DMS79 treated with DMSO at 0.1 percent for 48 hours (cell line): ENCODE measurements at regions not wholly inside any gene's neighbourhood (a gene's known extent, or its start where the extent isn't known, plus 50 kb on each side); places are given as distances from the start of the nearest gene placed in this dataset.

Experiments used
- DNase-seq: peaks from one replicate; lab custom pipeline; 2025; lab: John Stamatoyannopoulos, UW

DNA sequence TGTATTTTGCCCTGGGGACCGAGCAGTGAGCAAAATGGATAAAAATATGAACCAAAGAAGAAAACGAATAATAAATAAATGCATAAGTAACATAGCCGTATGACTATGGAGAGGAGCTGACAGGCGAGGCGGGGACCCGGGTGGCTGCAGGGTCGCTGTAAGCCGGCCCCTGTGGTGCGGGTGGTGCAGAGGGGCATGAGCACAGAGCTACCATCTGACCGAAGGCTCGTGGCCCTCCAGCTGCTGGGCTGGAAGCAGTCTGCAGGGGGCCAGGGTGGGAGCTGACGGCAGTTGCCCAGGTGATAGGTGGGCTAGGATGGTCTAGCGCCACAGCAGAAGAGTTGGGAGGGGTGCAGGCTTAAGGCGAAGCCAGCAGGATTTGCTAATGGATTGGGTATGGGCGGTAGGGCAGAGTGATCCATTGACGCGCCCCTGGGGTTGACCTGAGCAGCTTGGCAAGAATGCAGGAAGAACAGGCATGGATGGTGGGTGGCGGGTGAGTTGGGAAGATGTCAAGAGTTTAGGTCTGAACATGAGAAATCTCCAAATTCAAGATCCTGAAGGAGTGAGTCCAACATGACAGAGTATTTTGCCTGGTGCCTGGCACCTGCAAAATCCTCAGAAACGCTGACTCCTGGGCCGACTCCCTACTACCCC lies 228.0 kb downstream of the FOXL1 start:
- DNase-seq, result no peak

DNA sequence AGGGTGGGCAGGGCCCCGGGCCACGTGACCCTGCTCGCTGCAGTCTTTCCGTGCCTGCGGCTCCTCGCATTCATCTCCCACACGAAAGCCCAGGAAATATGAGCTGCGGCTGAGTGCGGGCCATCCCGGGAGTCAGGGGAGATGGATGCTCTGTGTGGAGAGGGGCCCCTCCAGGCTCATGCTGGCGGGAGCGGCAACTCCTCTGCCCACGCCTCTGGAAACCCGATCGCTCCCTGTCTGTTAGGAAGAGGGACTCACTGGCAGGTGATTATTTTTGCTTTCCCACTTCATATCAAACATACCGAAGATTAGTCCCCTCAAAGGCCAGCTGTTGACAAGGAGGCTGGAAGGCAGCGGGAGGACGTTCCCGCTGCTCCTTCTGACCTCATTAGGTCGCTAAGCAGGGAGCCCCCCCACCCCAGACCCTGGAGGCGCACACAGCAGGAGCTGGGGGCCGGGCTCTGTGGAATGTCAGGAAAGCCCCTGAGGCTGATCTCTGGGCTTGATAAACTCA lies 228.5 kb downstream of the FOXL1 start:
- no peak for DNase-seq

DNA sequence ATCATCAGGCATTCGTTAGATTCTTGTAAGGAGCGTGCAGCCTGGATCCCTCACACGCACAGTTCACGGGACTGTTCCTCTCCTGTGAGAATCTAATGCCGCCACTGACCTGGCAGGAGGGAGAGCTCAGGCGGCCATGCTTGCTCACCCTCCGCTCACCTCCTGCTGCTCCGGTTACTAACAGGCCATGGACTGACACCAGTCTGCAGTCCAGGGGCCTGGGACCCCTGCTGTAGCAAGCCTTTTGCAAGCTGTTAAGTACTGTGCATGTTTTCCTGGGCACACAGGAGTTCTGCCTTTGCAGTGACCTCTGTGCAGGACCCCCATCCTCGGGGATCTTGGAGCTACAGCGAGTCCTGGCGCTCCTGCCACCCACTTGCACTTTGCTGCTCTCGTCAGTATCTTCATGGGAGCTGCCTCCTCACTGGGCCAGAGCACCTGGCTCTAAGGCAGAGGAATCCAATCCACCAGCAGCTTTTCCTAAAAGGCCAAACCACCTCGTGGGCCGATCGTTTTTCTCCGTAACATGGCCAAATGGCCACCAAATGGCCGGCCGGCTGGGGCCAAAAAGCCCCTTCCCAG lies 230.6 kb downstream of the FOXL1 start:
- DNase-seq, result no peak

DNA sequence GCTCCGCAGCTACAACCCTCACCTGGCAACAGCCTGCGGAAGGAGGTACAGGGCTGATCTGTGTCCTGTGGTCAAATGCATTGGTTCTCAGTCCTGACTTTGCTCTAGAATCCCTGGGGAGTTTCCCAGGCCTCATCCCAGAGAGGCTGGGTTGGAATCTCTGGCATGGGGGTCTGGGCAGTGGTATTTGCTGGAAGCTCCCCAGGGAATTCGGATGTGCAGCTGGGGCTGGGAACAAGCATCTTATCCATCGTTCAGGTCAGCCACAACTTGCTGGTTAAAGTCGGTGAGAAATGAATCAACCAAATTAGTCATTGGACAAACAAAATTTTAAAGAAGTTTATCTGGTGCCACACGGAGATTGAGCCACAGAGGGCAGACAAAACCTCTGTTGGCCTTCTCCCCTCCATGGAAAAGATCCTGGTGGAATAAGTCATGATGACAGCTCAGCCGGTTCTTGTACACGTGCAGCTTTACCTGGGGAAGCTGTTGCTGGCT lies 231.2 kb downstream of the FOXL1 start:
- DNase-seq, result no peak

DNA sequence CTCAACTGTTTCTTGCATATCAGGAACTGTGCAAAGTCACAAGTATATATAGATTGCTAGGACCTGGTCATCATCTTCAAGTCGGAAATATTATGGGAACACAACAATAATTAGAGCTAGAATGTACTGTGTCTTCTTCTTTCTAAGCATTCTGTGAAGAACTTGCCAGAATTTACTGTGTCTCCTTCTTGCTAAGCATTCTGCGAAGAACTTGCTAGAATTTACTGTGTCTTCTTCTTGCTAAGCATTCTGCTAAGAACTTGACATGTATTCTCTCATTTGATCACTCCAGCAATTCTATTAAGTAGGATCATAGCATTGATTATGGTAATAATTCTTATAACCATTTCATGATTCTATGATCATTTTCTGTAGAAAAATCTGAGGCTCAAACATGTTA lies 231.7 kb downstream of the FOXL1 start:
- DNase-seq, result no peak

DNA sequence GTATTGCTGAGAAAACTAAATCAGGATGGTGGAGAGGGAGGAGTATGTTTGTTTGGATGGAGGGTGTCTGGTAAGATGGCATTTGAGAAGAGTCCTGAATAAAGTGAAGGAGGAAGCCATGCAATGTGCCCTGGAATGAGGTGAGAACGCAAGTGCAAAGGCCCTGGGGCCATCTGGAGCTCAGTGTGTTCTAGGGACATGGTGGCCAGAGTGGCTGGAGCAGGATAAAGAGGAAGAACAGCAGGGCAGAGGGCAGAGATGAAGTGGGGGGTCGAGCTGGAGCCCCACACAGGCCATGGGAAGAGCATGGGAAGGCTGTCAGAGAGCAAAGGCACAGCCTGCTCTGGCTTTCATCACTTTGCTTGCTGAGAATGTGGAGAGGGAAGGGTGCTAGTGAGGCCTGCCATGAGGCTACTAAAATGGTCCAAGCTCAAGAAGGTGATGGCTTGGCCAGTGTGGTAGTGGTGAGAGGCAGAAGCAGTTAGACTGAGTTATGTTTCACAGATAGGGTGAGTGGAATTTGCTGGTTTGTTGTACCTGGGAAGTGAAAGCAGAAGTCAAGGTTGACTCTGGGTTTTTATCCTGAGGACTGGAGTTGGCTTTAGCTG lies 234.1 kb downstream of the FOXL1 start:
- no peak for DNase-seq

DNA sequence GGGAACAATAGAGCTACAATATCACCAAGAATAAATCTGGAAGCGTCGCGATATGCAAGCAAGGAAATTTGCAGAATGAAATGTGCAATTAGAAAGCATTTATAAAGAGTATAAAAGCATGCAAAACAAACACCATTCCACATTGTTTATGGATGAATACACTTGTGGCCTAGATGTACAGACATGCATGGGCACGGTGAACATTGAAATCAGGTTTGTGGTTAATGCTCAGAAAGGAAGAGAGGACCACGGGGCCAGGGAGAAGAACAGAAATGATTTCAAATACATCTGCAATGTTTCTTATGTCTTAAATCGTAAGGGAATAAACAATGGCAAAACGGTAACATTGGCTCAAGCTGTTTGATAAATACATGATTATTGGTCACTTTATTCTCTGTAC lies 235.9 kb downstream of the FOXL1 start:
- no peak for DNase-seq

DNA sequence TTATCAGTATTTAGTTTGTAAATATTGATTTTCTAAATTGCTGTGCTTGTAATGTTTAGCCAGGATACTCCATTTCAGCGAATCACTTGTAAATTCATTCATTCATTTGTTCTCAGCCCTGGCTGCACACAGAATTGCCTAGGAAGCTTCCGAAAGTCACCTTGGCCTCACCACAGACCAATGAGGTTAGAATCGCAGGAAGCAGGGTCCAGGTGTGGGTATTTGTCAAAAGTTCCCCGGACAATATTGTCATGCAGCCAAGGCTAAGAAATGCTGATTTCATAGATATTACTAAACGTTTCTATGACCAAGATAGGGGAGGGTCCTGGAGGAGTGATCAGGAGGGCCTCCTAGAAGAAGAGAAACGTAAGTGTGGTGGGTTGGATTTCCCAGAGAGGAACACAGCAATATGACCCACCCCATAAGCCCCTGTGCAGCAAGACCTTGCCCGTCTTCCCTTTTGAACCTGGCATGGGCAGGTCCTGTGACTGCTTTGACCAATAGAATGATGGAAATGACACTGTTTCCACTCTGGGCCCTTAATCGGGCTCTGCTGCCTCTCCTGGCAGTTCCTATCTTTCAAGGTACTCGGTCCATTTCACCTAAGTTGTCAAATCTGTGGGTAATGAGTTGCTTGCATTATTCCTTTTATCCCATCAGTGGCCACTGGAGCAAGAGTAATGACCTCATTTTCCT lies 238.7 kb downstream of the FOXL1 start:
- DNase-seq, result no peak

DNA sequence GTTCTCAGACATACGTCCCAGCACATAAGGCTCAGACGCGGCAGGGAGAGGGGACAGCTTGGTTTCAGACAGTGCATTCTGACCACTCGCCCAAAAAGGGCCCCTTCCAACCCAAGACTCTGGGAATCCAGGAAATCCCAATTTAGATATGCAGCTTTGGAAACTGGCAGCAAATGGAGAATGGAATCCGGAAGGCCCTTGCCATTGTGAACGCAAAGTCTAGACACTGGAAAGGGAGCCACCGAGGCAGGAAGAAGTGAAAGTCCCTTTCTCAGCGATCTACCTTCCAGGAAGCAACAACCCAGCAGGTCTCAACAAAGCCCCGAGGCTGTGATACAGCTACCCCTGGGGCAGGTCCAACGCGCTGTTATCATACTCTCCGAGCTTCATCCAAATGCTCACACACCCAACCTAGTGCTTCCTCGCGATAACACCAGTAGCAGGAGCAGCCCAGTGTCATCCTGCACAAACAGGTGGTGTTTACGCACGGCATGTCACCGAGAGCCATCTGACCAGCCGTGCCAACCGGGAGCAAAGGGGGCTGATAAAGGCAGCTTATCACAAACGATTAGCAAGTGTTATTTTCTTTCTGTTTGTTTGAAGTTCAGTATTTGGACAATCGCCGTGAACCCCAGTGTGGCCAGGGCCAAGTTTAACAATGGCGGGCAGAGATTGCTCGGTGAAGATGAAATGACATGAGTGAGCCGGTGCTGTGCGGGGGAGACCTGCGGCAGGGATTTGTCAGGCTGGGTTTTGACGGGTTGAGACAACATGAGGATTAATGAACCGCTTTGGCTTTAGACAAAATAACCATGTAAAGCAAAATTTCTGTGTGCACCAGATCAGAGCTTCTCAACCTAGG lies 240.6 kb downstream of the FOXL1 start:
- no peak for DNase-seq

DNA sequence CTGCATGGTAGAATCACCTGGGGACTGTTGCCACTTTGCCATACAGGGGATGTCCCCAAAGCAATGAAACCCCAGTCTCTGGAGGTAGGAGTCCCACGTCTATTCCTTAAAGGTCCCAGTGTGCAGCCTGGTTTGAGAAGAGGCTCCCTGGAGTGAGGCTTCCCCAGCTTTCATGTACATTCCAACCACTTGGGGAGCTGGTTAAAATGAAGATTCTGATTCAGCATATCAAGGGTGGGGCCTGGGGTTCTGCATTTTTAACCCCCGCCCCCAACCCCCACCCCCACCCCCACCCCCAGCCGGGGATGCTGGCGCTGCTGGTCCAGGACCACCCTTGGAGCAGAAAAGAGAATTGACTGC lies 241.2 kb downstream of the FOXL1 start:
- DNase-seq, result no peak

DNA sequence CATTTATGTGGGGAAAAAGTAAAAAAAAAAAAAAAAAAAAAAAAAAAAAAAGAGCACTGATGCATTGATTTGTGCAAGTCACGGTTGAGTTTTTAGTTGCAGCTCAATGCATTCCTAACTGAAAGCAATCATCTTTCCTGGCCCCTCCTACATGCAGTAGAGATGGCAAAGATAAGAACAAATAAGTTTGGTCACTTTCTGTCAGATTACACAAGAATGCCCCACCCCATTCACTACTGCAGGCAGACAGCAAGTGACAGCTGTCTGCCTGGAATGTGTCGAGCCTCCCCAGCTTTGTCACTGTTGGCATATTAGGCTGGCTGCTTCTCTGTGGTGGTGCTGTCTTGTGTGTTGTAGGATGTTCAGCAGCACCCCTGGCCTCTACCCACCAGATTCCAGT lies 243.5 kb downstream of the FOXL1 start:
- DNase-seq, result no peak

DNA sequence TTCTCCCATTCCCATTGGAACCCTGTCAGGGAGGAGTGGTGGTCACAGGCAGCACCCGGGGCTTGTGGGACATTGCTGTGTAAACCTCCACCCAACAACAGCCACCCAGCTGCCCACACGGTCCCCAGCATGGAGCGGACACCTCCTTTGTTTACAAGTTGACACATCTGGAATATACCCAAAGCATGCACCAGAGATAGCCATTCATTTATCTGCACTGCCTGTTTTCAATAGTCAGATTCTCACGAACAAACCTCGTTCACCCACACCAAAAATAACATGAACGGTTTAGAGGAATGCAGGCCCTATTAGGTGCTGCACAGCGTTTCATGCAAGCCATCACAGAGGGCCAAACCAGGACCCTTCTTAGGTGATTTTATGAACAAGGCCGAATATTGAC lies 244.8 kb downstream of the FOXL1 start:
- DNase-seq, result no peak

DNA sequence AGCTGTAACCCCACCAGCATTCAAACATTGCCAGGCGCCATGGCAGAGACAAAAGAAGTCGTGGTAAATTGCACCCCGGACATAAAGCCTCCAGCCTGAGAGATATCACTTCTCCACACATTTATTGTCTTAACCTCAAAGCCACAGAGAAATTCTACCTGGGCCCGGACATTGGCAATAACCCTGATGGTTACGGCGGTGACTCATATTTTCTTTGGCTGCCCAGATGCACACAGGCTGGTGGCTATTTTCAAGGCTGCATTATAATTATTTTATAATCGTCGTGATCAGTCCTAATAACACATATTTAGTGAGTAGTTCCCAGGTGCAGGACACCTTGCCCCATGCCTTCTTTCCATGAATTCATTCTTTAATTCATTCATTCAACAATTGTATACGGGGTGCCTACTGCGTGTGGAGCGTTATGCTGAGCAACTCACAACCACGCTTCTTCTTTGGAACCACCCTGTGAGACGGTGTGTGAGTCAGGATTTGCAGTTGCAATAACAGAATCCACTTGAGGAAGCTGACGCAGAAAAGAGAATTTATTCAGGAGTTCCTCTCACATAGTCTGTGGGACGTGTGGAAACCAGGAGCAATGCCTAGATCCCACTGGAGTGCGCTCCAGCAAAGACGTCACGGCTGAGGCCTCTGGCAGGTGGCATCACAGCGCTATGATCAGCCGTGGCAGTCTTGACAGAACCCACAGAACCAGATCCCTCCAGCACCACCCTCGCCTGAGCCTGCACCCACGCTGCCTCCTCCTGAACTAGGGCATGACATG lies 245.7 kb downstream of the FOXL1 start:
- DNase-seq, result no peak

DNA sequence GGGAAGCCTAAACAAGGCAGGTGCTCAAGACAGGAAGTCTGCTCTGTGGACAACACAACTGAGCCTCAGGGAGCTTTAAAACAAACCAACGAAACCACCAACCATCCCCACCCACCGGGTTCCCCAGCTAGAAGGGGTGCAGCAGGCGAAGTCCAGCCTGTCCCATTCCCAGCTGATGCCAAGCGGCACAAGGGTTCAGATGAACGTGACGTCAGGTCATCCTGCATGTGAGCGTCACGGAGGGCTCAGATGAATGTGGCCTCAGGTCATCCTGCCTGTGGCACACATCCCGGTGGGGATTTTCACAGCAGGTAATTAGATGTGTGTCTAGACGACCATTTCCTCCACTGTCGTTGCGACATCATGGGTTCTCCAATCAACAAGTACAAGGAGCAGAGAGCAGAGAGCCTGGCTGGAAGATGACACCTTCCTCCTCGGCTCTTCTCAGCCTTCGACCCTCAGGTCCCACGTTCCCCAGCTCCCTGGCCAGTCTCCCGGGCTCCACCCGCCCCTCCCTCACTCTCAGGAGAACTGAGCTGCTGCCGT lies 246.5 kb downstream of the FOXL1 start:
- no peak for DNase-seq

DNA sequence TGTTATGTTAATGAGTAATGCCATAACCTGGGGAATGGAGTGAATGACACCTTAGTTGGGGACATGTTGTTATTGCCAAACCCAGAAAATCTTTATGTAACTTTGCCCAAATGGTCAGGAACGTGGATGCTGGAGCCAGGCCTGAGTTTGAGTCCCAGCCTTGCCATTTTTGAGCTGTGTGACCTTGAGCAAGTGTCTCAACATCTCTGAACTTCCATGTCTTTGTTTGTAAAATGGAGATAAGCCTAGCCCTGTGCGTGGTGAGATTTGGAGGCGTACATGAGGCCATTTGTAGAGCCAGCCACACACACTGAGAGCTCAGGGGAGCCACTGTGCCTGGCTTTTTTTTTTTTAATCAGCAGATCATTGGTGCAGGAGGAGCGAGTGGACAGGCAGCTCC lies 247.3 kb downstream of the FOXL1 start:
- DNase-seq, result no peak

DNA sequence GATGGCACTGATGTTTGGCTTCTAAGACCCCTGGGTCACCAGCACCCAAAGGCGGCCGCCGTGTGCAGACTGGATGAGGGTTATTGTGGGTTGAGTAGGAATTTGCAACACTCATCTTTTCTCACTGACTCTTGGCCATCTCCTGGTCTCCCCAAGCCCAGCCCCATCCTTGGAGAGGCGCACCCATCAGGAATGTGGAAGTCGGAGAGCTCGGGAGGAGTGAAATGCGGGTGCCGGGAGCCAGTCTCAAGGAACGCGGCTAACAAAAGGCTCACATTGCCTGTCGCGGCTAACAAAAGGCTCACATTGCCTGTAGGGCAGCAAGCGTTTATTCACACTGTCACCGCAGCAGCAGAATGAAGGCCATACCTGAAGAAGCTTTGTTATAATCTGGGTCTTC lies 248.6 kb downstream of the FOXL1 start:
- no peak for DNase-seq

DNA sequence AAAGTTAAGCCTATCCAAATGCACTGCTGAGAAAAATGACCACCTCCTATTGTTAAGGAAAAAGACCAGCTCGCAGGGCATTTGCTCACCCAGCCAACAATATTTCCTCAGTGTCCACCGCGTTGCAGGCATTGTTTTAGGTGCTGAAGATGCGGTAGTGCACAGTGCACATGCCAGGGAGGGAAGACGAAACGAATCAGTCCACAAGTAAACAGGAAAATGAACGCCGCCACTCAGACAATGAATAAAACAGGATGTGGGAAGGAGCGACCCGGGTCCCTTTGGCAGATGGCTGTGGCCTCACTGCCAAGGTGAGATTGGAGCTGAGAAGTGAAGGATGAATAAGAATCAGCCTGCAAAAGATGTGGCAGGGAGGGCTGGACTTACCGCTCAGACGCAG lies 249.2 kb downstream of the FOXL1 start:
- no peak for DNase-seq

DNA sequence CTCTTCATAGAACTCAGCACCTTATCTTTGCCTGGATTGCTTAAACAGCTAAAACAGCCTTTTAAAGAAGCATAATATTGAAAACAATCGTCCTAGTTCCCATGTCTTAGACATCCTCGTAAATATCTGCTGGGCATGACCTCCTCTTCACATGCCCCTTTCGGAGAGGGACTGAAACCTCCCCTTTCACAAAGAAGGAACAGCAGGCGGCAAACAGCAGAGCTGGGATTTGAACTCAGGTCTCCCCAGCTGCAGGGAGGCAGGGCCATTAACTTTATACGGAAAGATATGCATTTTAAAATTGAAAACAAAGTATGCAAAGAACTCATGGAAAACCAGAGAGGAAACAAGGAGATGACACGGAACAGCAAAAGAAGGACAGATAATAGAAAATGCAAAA lies 249.9 kb downstream of the FOXL1 start:
- DNase-seq, result no peak

DNA sequence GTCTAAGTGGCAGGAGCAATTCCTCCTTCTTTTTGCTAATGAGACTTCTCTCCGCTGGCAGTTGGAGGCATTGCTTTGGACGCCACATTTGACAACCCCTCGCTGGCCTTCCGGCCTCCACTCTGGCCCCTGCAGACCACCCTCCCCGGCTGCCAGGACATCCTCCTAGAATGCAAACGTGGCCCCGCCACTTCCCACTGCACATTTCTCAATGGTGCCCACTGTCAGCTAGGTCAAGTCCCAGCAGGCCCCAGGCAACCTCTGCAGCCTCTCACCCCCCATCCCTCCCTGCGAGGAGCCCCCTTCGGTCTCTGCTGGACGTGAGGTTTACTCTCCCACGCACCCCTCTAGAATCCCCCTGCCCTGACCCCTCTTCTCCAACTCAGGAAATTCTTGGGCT lies 250.3 kb downstream of the FOXL1 start:
- no peak for DNase-seq

DNA sequence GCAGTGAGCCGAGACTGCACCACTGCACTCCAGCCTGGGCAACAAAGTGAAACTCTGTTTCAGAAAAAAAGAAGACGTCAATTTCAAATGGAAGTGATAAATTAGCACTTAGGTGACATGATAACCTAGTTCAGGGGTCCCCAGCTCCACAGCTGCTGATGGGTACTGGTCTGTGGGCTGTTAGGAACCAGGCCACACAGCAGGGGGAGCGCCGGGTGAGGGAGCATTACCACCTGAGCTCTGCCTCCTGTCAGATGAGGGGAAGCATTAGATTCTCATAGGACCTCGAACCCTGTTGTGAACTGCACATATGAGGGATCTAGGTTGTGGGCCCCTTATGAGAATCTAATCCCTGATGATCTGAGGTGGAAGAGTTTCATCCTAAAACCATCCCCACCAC lies 253.0 kb downstream of the FOXL1 start:
- DNase-seq, result no peak

DNA sequence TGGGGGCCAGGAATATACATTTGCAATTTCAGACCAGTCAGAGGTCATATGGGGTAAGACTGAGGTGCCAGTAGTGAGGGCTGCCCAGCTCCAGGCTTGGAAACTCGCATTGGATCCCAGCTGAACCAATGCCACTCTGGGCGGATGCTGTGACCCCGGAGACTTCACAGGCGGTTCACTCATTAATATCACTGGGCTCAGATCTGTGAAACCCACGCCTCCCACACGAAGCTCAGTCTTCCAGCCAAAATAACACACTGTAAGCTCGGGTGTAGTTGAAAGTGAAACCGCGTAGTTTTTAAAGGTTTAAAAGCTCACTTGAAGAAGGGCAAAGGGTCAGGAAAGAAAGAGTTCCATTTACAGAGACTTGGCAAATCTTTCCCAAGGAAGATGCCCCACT lies 254.8 kb downstream of the FOXL1 start:
- no peak for DNase-seq
